Sigmoid colon (tissue), 3 donors: ENCODE measurements at regions not wholly inside any gene's neighbourhood (a gene's known extent, or its start where the extent isn't known, plus 50 kb on each side); places are given as distances from the start of the nearest gene placed in this dataset.

Experiments used
- POLR2A ChIP-seq, 2 donors: fragments of 450-650 bp; IDR thresholded peaks; one replicate each; pipeline ENCODE4 v1.6.1; 2016; ENCODE audit warnings: antibody characterized with exemption in 2 of 2, mild to moderate bottlenecking in 2 of 2, moderate library complexity in 2 of 2
- TF ChIP-seq, protein P1 (sequence below), 4 experiments: fragments of 450-650 bp in 3 of 4; fragments of 200-600 bp in 1 of 4; IDR thresholded peaks; one replicate each; pipeline ENCODE4 v1.5.1; 2016 to 2019; ENCODE audit warnings: antibody characterized with exemption in 4 of 4, mild to moderate bottlenecking in 3 of 4, moderate library complexity in 2 of 4

DNA sequence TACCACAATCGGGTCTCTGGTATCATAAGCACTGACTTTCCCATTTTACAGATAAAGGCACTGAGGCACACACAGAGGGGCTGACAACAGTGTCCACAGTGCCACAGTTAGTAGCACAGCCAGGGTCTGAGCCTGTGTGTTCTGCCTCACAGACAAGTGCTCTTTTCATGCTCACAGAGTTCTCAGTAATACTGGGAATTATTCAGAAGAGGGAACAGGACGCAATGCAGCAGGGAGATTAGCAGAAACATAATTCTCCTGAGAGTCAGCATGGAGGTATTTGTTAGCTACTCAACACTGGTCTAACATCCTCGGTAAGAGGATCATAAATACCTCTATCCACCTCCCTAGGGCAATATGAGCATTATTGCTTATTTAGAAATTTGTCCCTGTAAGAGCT is 219.3 kb upstream of the EEA1 start:
- TF ChIP-seq, protein P1, sequence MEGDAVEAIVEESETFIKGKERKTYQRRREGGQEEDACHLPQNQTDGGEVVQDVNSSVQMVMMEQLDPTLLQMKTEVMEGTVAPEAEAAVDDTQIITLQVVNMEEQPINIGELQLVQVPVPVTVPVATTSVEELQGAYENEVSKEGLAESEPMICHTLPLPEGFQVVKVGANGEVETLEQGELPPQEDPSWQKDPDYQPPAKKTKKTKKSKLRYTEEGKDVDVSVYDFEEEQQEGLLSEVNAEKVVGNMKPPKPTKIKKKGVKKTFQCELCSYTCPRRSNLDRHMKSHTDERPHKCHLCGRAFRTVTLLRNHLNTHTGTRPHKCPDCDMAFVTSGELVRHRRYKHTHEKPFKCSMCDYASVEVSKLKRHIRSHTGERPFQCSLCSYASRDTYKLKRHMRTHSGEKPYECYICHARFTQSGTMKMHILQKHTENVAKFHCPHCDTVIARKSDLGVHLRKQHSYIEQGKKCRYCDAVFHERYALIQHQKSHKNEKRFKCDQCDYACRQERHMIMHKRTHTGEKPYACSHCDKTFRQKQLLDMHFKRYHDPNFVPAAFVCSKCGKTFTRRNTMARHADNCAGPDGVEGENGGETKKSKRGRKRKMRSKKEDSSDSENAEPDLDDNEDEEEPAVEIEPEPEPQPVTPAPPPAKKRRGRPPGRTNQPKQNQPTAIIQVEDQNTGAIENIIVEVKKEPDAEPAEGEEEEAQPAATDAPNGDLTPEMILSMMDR (IDR thresholded peaks at IDR 0.05) = no peak
- no peak for TF ChIP-seq POLR2A (IDR thresholded peaks at IDR 0.05)
